ENCODE measurements at regions not wholly inside any gene's neighbourhood (a gene's known extent, or its start where the extent isn't known, plus 50 kb on each side); places are given as distances from the start of the nearest gene placed in this dataset.

DNA sequence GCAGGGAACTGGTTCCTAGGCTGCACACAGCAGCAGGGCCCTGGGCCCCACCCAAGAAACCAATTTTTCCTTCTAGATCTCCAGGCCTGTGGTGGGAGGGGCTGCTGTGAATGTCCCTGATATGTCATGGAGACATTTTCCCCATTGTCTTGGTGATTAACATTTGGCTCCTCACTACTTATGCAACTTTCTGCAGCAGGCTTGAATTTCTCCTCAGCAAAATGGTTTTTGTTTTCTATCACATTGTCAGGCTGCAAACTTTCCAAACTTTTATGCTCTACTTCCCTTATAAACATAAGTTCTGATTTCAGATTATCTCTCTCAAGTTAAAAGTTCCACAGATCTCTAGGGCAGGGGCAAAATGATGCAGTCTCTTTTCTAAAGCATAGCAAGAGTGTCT, 310.2 kb upstream of the PCDH20 start:
- Histone ChIP-seq H2BK120ac (ENCODE audit: low read depth, low read length) (no peak overlapping the region), H3K9me1 (ENCODE audit: insufficient read depth, low read length) (no peaks in the 10 kb centered on the region), H3K4ac (ENCODE audit: low read depth, low read length) (no peak overlapping the region), H2AK5ac (ENCODE audit: low read depth, low read length) (no peak overlapping the region), H3K4me2 (ENCODE audit: low read depth, low read length) (no peak overlapping the region), H3K36me3 (ENCODE audit: control insufficient read depth, insufficient read depth, low read length) (no peaks in the 10 kb centered on the region), H2BK20ac (ENCODE audit: low read depth, low read length) (no peak overlapping the region), H3K23ac (ENCODE audit: low read depth, low read length) (no peak overlapping the region), H3K4me3 (ENCODE audit: insufficient read depth, low read depth, low read length) (no peak overlapping the region), H2AK9ac (replicated peaks; ENCODE audit: low read depth, low read length, poor library complexity) (no peak overlapping the region), H3K79me1 (ENCODE audit: low read depth in 1 of 2, low read length in 2 of 2) (no peaks in the 10 kb centered on the region), H3K27me3 (ENCODE audit: control insufficient read depth, insufficient read depth, low read length) (no peaks in the 10 kb centered on the region), H4K20me1 (ENCODE audit: insufficient read depth, low read length) (no peaks in the 10 kb centered on the region), H3K27ac (ENCODE audit: insufficient read depth, low read length) (no peak overlapping the region), H3K14ac (replicated peaks; ENCODE audit: low read depth, low read length) (no peak overlapping the region), H2BK5ac (ENCODE audit: low read depth, low read length, poor library complexity, severe bottlenecking) (no peak overlapping the region), H4K5ac (ENCODE audit: low read depth, low read length) (no peak overlapping the region), H2BK15ac (ENCODE audit: low read depth, low read length) (no peak overlapping the region), H2AFZ (replicated peaks; ENCODE audit: low read length, poor library complexity) (no peak overlapping the region), H3K56ac (ENCODE audit: extremely low read depth, insufficient read depth, low read length) (no peak overlapping the region), H3K9ac (ENCODE audit: low read depth, low read length) (no peak overlapping the region), H3K4me1 (ENCODE audit: control insufficient read depth, insufficient read depth, low read length) (no peaks in the 10 kb centered on the region), H4K8ac (ENCODE audit: low read depth in 2 of 2, low read length in 2 of 2) (no peak overlapping the region), H3K9me3 (ENCODE audit: control insufficient read depth, insufficient read depth, low read length) (peaks cover 12% of the 10 kb centered on the region), H4K91ac (ENCODE audit: insufficient read depth, low read depth, low read length) (no peak overlapping the region), H3K18ac (ENCODE audit: low read depth, low read length) (no peak overlapping the region)
- DNase-seq, result no peak
- BruUV-seq (replicated peaks), result no TSS peak
- in situ Hi-C loops (cut with MboI; ENCODE audit: low sequenced_read_pairs), result no loop called here
- ChIA-PET CTCF (no interaction called here), POLR2A (ENCODE audit: unreplicated experiment) (no interaction called here)
- TF ChIP-seq, protein P1, sequence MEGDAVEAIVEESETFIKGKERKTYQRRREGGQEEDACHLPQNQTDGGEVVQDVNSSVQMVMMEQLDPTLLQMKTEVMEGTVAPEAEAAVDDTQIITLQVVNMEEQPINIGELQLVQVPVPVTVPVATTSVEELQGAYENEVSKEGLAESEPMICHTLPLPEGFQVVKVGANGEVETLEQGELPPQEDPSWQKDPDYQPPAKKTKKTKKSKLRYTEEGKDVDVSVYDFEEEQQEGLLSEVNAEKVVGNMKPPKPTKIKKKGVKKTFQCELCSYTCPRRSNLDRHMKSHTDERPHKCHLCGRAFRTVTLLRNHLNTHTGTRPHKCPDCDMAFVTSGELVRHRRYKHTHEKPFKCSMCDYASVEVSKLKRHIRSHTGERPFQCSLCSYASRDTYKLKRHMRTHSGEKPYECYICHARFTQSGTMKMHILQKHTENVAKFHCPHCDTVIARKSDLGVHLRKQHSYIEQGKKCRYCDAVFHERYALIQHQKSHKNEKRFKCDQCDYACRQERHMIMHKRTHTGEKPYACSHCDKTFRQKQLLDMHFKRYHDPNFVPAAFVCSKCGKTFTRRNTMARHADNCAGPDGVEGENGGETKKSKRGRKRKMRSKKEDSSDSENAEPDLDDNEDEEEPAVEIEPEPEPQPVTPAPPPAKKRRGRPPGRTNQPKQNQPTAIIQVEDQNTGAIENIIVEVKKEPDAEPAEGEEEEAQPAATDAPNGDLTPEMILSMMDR (conservative IDR thresholded peaks at IDR 0.05; ENCODE audit: low read depth, low read length), result no peak
- TF ChIP-seq SMC3 (IDR thresholded peaks at IDR 0.05; ENCODE audit: low read depth, low read length) (no peak), RCOR1 (IDR thresholded peaks at IDR 0.05; ENCODE audit: insufficient replicate concordance, low read length) (no peak), MAFK (IDR thresholded peaks at IDR 0.05; ENCODE audit: low read depth, low read length) (no peak), FOS (IDR thresholded peaks at IDR 0.05; ENCODE audit: low read depth, low read length) (no peak)
- TF ChIP-seq, protein P2, sequence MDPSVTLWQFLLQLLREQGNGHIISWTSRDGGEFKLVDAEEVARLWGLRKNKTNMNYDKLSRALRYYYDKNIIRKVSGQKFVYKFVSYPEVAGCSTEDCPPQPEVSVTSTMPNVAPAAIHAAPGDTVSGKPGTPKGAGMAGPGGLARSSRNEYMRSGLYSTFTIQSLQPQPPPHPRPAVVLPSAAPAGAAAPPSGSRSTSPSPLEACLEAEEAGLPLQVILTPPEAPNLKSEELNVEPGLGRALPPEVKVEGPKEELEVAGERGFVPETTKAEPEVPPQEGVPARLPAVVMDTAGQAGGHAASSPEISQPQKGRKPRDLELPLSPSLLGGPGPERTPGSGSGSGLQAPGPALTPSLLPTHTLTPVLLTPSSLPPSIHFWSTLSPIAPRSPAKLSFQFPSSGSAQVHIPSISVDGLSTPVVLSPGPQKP (IDR thresholded peaks at IDR 0.05; ENCODE audit: borderline replicate concordance, low read depth, low read length), result no peak
- ATAC-seq (ENCODE audit: low read depth), result no peak
- dilution Hi-C loops (cut with HindIII; ENCODE audit: low sequenced_read_pairs, unreplicated experiment), result no loop called here
- intact Hi-C loops (cut with micrococcal nuclease), result no loop called here
